CD4-positive, alpha-beta T cell treated with Interleukin-21 for 1 hour (primary cell): ENCODE measurements at regions not wholly inside any gene's neighbourhood (a gene's known extent, or its start where the extent isn't known, plus 50 kb on each side); places are given as distances from the start of the nearest gene placed in this dataset.

ENCODE experiments used
- DNase-seq: peaks from one replicate; pipeline ENCODE4 v3.0.0-alpha.2; 2020

DNA sequence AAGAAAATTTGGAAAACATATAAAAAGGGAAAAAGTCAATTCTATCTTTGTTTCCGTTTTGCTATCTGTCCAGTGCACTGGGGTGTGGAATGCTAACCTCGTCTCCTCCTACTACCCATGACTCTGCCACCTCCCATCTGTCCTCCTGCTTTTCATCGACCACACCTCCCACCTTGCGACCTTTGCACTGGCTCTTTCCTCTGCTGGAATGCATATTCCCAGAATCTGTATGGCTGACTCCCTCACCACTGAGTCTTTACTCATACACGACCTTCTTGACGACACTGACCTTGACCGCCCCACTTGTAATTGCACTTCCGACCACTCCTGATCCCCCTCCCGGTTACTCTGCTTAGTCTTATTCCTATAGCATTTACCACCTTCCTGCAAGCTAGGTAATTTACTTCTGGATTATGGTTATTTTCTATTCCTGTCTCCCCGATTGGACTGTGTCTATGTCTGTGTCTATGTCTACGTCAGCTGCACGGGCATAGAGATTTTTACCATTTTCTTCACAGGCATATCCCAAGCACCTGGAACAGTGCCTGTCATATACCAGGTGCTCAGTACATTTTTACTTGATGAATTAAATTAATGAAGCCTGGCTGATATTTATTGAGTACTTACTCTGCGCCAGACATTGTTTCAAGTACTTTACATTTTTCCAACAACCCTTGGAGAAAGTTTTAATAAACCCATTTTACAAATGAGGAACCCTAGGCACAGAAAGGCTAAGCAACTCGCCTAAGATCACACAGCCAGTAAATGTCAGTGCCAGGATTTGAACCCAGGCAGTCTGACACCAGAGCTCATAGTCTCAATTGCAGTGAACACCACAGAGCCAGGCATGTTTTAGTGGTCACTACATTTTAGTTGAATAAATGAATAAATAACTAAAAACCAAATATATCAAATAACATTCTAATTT is 54.0 kb upstream of the SLC22A11 start:
- DNase-seq, result no peak

- no peak for DNase-seq
Measured at GRCh38 chr11:64502634-64503033, 53.1 kb upstream of the SLC22A11 start.

- no peak for DNase-seq
Measured at GRCh38 chr11:64503186-64503753, 52.5 kb upstream of the SLC22A11 start.

DNA sequence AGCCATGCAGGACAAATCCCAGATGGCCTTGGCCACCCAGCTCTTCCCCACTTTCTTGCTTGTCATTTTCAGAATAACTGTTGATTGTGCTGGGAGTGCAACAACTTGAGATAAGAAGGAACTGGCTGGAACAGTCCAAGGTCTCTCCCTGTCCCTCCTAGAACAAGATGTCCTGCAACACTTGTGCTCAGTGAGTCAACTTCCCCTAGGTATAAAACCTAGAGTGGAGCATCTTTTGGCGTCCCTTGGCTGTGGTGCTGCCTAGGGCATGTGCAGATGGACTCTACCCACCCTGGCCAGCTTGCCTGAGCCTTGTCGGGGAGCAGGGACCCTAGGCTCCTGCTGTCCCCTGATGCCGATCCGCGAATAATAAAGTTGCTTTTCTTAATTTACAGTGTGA is 50.7 kb upstream of the SLC22A11 start:
- no peak for DNase-seq
